Activated CD8-positive, alpha-beta T cell treated with anti-CD3 and anti-CD28 coated beads, Interleukin-2, amount 10 ng/mL, durations not matched to agents 7 days and 5 days (primary cell): ENCODE measurements at regions not wholly inside any gene's neighbourhood (a gene's known extent, or its start where the extent isn't known, plus 50 kb on each side); places are given as distances from the start of the nearest gene placed in this dataset.
A peak's percentile ranks its signal among the peaks of the same experiment; 100 is the strongest.

Source experiments
- ATAC-seq: fragments of 150-1000 bp; cut with Tn5 transposase; one replicate; pipeline ENCODE4 v1.10.0; 2021; ENCODE audit warnings: moderate library complexity
- CTCF ChIA-PET: fragments of 350-600 bp; sonication (Branson Sonifier 250); formaldehyde crosslinking; loops from one replicate; lab custom pipeline; 2021; ENCODE audit warnings: antibody characterized with exemption; lab: Charles Lee
- POLR2A ChIA-PET: fragments of 350-600 bp; sonication (Branson Sonifier 250); formaldehyde crosslinking; loops from one replicate; lab custom pipeline; 2021; ENCODE audit warnings: antibody characterized with exemption; lab: Charles Lee
- DNase-seq: peaks from one replicate; pipeline ENCODE4 v3.0.0-alpha.2; 2020
- H3K27ac Mint-ChIP-seq: one replicate; pipeline ENCODE4 v1.8.0; 2021; ENCODE audit warnings: mild to moderate bottlenecking, mixed read lengths
- H3K27me3 Mint-ChIP-seq: one replicate; pipeline ENCODE4 v1.8.0; 2021; ENCODE audit warnings: low read depth, mixed read lengths
- H3K36me3 Mint-ChIP-seq: one replicate; pipeline ENCODE4 v1.8.0; 2021; ENCODE audit warnings: low read depth, mixed read lengths
- H3K4me1 Mint-ChIP-seq: one replicate; pipeline ENCODE4 v1.8.0; 2021; ENCODE audit warnings: low read depth, mixed read lengths
- H3K4me3 Mint-ChIP-seq: one replicate; pipeline ENCODE4 v1.8.0; 2021; ENCODE audit warnings: mild to moderate bottlenecking, mixed read lengths
- H3K9me3 Mint-ChIP-seq: one replicate; pipeline ENCODE4 v1.8.0; 2022; ENCODE audit warnings: mixed read lengths; ENCODE audit not compliant: insufficient read depth

DNA sequence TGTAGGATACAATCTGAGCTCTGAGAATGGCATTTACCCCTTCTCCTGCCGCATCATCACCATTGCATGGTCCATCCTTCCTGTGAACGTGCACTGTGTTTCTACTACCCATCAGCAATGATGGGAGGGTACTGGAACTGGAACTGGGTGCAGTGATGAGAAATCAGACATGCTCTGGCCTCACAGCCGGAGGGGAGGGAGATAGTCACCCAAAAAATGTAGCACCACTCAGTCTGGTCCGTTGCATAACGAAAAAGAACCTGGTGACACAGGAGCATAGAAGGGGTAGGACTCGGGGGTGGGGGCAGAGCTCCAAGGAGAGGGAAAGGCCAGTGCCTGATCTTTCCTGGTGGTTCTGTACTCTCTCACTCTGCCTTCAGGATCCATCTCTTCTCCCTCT lies 205.0 kb downstream of the RPLP1 start:
- no peak for DNase-seq
- Mint-ChIP-seq H3K4me3 (no peak overlapping the region), H3K27ac (no peak overlapping the region), H3K4me1 (peaks cover 6% of the 10 kb centered on the region), H3K9me3 (no peaks in the 10 kb centered on the region), H3K36me3 (peaks cover 4% of the 10 kb centered on the region), H3K27me3 (peaks cover 28% of the 10 kb centered on the region)
- POLR2A ChIA-PET: no interaction called here
- CTCF ChIA-PET: no interaction called here
- ATAC-seq: no peak

DNA sequence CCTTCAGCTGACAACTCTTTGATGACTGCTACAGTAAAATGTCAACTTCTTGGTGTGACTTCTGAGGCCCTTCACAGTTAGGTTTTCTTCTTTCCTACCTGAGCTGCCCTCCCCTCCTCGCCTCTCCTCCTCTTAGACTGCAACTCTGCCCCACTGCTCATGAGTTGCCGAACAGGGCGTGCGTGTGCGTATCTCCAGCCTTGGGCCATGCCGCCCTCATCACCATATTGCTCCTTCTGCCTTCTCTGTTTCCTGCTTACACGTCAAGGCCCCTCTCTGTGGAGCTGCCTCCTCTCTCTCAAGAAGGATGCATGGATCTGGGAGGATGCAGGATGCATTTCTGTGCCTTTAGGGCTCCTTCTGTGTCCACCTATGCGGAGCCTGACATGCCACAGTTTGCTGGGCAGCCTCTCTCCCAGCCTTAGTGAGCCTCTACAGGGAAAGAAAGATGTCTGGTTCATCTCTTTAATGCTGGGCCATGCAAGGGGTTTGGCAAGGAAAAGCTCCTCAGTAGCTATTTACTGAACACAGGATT lies 205.9 kb downstream of the RPLP1 start:
- no peak for DNase-seq
- H3K36me3 Mint-ChIP-seq: peaks cover 4% of the 10 kb centered on the region
- no peaks in the 10 kb centered on the region for H3K9me3 Mint-ChIP-seq
- POLR2A ChIA-PET: no interaction called here
- no peak overlapping the region for H3K4me3 Mint-ChIP-seq
- H3K27me3 Mint-ChIP-seq: peaks cover 28% of the 10 kb centered on the region
- H3K27ac Mint-ChIP-seq: no peak overlapping the region
- no peak for ATAC-seq
- CTCF ChIA-PET: interaction anchor here (1.2 kb wide), 1 partner anchor 22 kb away, joined by 3 read pairs; no protein-coding TSS in a partner anchor
- H3K4me1 Mint-ChIP-seq: peaks cover 5% of the 10 kb centered on the region

DNA sequence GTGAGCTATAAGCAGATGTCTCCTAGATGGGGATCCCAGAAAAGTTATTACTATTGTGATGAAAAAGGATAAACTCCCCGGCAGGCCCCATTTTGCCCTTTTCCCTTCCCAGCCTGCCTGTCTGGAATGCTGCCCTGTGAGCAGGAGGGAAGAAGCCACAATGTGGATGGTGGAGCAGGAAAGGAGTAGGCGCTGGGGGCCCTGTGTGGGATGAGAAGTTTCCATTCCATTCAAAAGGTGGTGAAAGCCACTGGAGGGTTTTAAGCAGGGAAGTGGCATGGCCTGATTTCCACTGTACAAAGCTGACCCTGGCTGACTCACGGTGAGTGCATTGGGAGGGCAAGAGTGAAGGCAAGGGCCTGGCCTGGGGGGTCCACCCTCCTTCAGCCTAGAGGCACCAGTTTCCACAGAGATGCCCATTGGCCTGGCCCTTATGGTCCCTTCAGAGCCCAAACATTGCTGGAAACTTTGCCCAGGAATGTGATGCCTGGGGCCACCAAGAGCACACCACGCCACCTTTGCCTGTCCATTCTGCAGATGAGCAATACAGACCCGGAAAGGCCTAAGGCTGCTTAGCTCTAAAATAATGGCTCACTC lies 206.9 kb downstream of the RPLP1 start:
- POLR2A ChIA-PET: no interaction called here
- Mint-ChIP-seq H3K27ac (no peak overlapping the region), H3K4me1 (peaks cover 4% of the 10 kb centered on the region), H3K4me3 (no peak overlapping the region), H3K27me3 (peaks cover 20% of the 10 kb centered on the region), H3K9me3 (no peaks in the 10 kb centered on the region), H3K36me3 (no peaks in the 10 kb centered on the region)
- CTCF ChIA-PET: no interaction called here
- ATAC-seq (no peak), DNase-seq (no peak)

DNA sequence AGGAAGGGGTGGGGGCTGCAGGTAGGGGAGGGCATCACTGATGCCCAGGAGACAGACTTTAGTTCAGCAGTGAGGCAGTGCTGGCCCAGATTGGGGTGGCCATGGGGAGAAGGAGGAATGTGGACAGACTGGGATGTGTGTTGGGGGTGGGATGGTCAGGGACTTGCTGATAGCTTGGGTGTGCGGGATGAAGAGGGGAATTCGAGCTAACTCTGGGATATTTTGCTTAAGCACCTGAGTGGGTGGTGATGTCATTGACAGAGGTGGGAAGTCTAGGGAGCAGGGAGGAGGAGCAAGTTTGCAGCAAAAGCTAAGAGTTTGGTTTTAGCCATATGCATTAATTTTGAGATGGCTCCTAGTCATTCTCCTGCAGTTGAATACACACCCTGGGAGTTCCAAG lies 207.5 kb downstream of the RPLP1 start:
- ChIA-PET POLR2A (no interaction called here), CTCF (no interaction called here)
- DNase-seq: no peak
- Mint-ChIP-seq H3K4me1 (peaks cover 6% of the 10 kb centered on the region), H3K9me3 (no peaks in the 10 kb centered on the region), H3K36me3 (no peaks in the 10 kb centered on the region), H3K27ac (no peak overlapping the region), H3K27me3 (peaks cover 20% of the 10 kb centered on the region), H3K4me3 (no peak overlapping the region)
- no peak for ATAC-seq

DNA sequence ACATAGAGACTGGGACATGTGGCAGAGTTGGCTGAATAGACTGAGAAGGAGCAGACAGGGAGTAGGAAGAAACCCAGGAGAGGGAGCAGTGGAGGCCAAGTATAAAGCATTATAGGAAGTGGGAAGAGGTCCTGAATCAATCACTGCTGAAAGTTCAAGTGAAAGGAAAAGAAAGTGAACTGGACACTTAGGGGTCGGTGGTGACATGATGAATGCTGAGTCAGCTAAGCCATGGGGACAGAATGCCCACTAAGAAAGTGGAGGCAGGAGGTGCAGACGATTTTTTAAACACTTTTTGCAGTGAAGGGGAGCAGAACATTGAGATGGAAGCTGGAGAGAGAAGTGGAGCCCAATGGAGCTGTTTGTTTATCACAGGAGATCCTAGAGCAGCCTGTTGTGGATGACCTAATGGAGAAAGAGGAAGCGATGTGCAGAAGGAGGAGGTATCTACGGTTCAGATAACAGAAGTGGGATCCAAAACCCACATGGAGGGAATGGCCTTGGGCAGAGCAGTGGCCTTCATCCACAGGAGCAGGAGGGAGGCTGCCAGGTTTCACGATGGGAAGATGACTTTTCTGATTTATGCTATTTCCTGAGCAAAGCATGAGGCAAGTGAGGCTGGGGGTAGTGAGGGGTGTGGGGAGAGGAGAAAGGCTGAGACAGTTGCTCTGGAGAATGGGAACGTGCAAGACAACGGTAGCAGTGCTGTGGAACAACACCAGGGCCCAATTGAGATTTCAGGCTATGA lies 208.2 kb downstream of the RPLP1 start:
- no peak overlapping the region for H3K27ac Mint-ChIP-seq
- H3K9me3 Mint-ChIP-seq: no peaks in the 10 kb centered on the region
- CTCF ChIA-PET: no interaction called here
- H3K4me1 Mint-ChIP-seq: peaks cover 13% of the 10 kb centered on the region
- no peaks in the 10 kb centered on the region for H3K36me3 Mint-ChIP-seq
- ATAC-seq: no peak
- no peak for DNase-seq
- POLR2A ChIA-PET: no interaction called here
- peaks cover 18% of the 10 kb centered on the region for H3K27me3 Mint-ChIP-seq
- no peak overlapping the region for H3K4me3 Mint-ChIP-seq

DNA sequence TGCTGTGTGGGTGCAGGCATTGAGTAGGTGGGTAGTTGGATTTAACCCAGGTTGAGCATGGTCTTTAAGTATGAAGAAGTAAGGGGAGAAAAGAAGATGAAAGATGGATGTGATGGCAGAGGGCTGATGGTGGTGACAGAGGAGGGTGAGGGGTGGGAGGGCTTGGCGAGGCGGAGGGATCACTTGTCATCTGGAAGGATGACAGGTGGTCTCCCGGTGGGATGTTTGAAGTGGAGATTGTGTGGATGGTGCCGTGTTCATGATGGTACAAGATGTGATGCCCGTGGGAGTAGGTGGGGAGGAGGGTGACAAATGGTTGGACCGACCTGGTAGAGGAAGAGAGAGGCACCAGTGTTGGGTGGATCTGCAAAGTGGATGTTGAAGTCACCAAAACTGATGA lies 208.8 kb downstream of the RPLP1 start:
- CTCF ChIA-PET: no interaction called here
- no peak for DNase-seq
- POLR2A ChIA-PET: no interaction called here
- no peak overlapping the region for H3K27ac Mint-ChIP-seq
- H3K36me3 Mint-ChIP-seq: no peaks in the 10 kb centered on the region
- no peaks in the 10 kb centered on the region for H3K9me3 Mint-ChIP-seq
- no peak for ATAC-seq
- H3K4me3 Mint-ChIP-seq: no peak overlapping the region
- peaks cover 18% of the 10 kb centered on the region for H3K27me3 Mint-ChIP-seq
- H3K4me1 Mint-ChIP-seq: peaks cover 20% of the 10 kb centered on the region

DNA sequence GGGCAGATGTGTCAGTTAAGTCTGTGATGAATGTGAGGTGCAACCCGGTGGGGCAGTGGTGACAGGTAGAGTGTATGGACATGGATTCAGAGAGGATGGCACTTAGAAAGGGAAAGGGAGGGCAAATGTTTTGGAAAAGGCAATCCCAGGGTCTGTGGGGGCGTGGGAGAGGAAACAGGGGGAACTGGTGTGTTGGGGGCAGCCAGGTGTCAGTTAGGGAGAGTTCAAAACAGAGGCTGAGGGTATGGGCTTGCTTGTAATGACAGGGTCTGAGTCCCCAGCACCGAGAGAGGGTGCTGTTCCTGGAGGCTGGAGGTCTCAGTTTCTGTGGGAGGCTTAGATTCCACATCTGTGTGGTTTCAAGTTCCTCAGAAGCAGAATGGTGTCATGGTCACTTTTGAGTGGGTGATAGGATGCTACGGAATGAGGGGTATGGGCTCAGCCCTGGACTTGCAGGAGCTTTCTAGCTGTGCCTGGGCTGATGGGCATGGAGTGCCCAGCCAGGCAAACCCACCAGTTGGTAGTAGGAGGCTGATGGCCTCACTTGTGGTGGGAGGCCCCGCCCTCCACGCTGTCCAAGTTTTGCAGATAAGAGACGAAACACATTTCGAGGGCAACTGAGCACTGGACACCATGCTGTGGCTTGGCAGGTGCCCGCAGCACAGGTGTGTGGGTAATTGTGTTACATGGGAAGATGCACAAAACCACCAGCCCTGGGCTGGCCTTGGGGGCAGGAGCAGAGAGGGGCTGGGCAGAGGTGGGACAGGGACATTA lies 209.4 kb downstream of the RPLP1 start:
- ATAC-seq (no peak), DNase-seq (no peak)
- CTCF ChIA-PET: no interaction called here
- Mint-ChIP-seq H3K4me1 (peaks cover 26% of the 10 kb centered on the region), H3K36me3 (no peaks in the 10 kb centered on the region), H3K27ac (no peak overlapping the region), H3K27me3 (peaks cover 12% of the 10 kb centered on the region), H3K4me3 (no peak overlapping the region), H3K9me3 (no peaks in the 10 kb centered on the region)
- POLR2A ChIA-PET: no interaction called here

DNA sequence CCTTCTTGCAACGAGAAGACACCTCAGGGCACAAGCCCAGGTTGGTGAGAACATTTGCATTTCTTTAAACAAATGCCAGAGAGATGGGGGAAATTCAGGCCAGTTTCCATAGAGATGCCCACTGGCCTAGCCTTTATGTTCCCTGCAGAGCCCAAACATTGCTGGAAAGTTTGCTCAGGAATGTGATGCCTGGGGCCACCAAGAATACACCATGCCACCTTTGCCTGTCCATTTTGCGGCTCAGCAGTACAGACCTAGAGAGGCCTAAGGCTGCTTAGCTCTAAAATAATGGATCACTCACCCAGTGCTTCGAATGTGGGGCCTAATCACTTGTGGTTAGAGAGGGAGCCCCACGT lies 210.0 kb downstream of the RPLP1 start:
- peaks cover 31% of the 10 kb centered on the region for H3K4me1 Mint-ChIP-seq
- no peaks in the 10 kb centered on the region for H3K9me3 Mint-ChIP-seq
- no peaks in the 10 kb centered on the region for H3K36me3 Mint-ChIP-seq
- H3K4me3 Mint-ChIP-seq: no peak overlapping the region
- ChIA-PET POLR2A (interaction anchor here (1.3 kb wide), 1 partner anchor 9 kb away, joined by 6 read pairs; no protein-coding TSS in a partner anchor), CTCF (interaction anchor here (1.2 kb wide), 1 partner anchor 804 kb away, joined by 3 read pairs; no protein-coding TSS in a partner anchor)
- H3K27ac Mint-ChIP-seq: no peak overlapping the region
- H3K27me3 Mint-ChIP-seq: peaks cover 7% of the 10 kb centered on the region
- no peak for ATAC-seq
- DNase-seq: no peak

DNA sequence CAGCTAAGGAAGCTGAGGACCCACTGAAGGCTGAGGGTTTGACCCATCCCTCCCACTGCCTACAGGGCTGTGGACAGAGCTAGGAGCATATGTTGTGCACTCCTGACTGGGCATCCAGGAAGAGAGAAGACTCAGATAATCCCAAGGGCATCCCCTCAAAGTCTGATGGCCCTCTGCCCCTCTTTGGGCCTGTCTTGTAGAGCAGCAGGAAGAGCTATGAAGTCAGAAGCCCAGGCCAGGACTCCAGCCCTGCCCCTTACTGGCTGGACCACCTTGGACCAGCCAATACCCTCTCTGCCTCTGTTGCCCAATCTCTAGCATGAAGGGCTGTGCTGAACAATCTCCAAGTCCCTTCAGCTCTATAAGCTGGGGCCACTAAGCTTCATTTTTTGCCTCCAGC lies 210.8 kb downstream of the RPLP1 start:
- no peak overlapping the region for H3K27ac Mint-ChIP-seq
- H3K27me3 Mint-ChIP-seq: peaks cover 4% of the 10 kb centered on the region
- no peak overlapping the region for H3K4me3 Mint-ChIP-seq
- no peak for ATAC-seq
- DNase-seq: no peak
- H3K36me3 Mint-ChIP-seq: no peaks in the 10 kb centered on the region
- peaks cover 39% of the 10 kb centered on the region for H3K4me1 Mint-ChIP-seq
- no peaks in the 10 kb centered on the region for H3K9me3 Mint-ChIP-seq
- POLR2A ChIA-PET: interaction anchor here (1.3 kb wide), 1 partner anchor 10 kb away, joined by 6 read pairs; no protein-coding TSS in a partner anchor
- CTCF ChIA-PET: interaction anchor here (1.2 kb wide), 1 partner anchor 804 kb away, joined by 3 read pairs; no protein-coding TSS in a partner anchor

DNA sequence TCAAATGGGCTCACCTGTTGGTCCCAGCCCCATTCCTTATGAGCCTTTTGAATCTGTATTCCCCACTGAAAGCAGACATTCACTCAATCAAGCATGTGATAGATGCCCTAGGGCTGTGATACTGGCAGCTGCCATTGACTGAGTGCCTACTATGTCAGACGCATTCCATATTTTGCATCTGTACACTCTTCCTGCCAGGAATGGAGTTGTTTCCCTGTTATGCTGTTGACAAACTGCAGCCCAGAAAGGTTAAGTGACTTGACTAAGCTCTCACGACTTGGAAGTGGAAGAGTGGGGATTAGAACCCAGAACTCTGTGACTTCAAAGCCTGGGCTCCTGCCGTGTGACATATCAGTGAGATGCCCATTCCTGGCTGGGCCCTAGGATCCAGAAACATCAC lies 211.4 kb downstream of the RPLP1 start:
- no peak for ATAC-seq
- Mint-ChIP-seq H3K36me3 (no peaks in the 10 kb centered on the region), H3K27ac (no peak overlapping the region), H3K4me3 (no peak overlapping the region), H3K4me1 (peaks cover 44% of the 10 kb centered on the region), H3K27me3 (peaks cover 2% of the 10 kb centered on the region), H3K9me3 (no peaks in the 10 kb centered on the region)
- DNase-seq: no peak
- ChIA-PET POLR2A (interaction anchor here (1.3 kb wide), 1 partner anchor 11 kb away, joined by 6 read pairs; no protein-coding TSS in a partner anchor), CTCF (interaction anchor here (1.2 kb wide), 1 partner anchor 803 kb away, joined by 3 read pairs; no protein-coding TSS in a partner anchor)

DNA sequence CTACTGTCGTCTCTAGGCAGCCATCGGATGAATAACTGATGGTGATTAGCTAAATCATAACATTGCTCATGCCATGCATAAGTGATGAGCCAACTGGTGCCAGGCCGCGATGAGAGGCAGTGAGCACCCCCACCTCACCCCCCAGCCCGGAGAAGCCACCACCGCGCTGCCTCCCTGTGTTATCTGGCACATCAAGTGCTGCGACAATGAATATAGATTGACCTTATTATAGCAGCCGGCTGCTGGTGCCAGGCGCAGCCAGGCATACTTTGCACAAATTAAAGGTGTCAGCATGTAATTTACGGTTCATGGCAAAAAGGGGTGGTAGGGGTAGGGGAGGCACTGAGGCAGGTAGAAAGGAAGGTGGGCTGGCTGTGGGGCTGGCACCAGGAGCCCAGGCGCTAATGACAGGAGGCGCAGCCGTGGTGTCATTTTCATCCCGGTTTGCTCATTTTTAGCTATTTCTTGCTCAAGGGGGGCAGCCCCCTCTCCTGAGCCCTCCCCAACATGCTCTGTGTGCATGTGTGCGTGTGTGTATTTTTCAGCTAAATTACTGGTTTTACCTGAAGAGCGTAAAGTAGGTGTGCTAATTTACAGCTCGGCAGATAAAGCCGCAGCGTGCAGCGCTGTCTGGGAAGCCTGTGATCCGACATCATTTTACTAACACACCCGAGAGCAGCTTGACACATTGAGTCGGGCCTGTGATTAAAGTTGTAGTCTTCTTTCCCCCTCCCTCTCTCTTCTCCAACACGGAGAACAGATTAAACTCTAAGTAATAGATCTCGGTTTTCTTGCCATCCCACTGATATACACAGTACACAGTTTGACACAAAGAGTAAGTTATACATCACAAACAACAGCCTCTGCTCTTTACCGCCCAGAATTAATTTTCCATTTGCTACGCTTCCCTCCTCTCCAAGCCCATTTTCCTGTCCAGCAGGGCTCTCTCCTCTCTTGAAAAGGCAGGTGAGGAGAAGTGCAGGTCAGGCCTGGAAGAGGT lies 212.3 kb downstream of the RPLP1 start:
- no peak for DNase-seq
- no peak for ATAC-seq
- ChIA-PET POLR2A (no interaction called here), CTCF (no interaction called here)
- Mint-ChIP-seq H3K27me3 (peaks cover 2% of the 10 kb centered on the region), H3K4me3 (no peak overlapping the region), H3K9me3 (no peaks in the 10 kb centered on the region), H3K27ac (peak overlapping the region; percentile 2), H3K4me1 (peaks cover 53% of the 10 kb centered on the region), H3K36me3 (no peaks in the 10 kb centered on the region)
